ENCODE measurements at regions not wholly inside any gene's neighbourhood (a gene's known extent, or its start where the extent isn't known, plus 50 kb on each side); places are given as distances from the start of the nearest gene placed in this dataset.

GRCh38 chr18:51953521-51953920, 386.5 kb upstream of the DCC start:
- no peak overlapping the region for H3K27ac ChIP-seq
- H3K4me3 ChIP-seq, result no peak overlapping the region
- H3K27me3 ChIP-seq, result no peaks in the 10 kb centered on the region
- no peaks in the 10 kb centered on the region for H3K9me3 ChIP-seq
- H3K36me3 ChIP-seq, result no peaks in the 10 kb centered on the region
- intact Hi-C loops (cut with DNase I; ENCODE audit: low total_unique reads), result no loop called here
- TF ChIP-seq POLR2A (IDR thresholded peaks at IDR 0.05), result no peak
- no peak for TF ChIP-seq CTCF (IDR thresholded peaks at IDR 0.05)
- no peak for DNase-seq
- H3K4me1 ChIP-seq, result no peaks in the 10 kb centered on the region

GRCh38 chr18:51955136-51955535, 384.9 kb upstream of the DCC start:
- DNase-seq, result no peak
- Histone ChIP-seq H3K4me3 (no peak overlapping the region), H3K27me3 (no peaks in the 10 kb centered on the region), H3K9me3 (no peaks in the 10 kb centered on the region), H3K27ac (no peak overlapping the region), H3K36me3 (no peaks in the 10 kb centered on the region), H3K4me1 (no peaks in the 10 kb centered on the region)
- TF ChIP-seq CTCF (IDR thresholded peaks at IDR 0.05), result no peak
- TF ChIP-seq POLR2A (IDR thresholded peaks at IDR 0.05), result no peak
- intact Hi-C loops (cut with DNase I; ENCODE audit: low total_unique reads), result no loop called here

DNA sequence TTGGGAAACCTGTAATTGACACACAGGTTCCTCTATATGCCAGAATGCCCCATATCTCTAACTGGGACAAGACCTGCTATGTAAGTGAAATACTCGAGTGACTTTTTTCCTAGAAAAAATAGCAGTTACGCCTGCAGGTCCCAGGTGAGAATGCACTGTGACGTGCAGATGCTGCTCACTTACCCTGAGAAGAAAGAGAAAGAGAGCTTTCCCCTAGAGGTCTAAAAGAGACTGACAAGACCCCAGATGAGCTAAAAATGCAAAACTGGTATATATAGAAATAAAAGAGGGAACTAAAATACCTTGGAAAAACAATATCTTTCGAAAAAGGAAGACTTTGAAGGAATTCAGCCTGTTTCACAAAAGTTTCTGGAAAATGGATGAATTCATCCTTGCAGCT, 383.0 kb upstream of the DCC start:
- intact Hi-C loops (cut with DNase I; ENCODE audit: low total_unique reads), result no loop called here
- Histone ChIP-seq H3K9me3 (no peaks in the 10 kb centered on the region), H3K4me3 (no peak overlapping the region), H3K27me3 (no peaks in the 10 kb centered on the region), H3K36me3 (no peaks in the 10 kb centered on the region), H3K27ac (no peak overlapping the region), H3K4me1 (no peaks in the 10 kb centered on the region)
- no peak for DNase-seq
- no peak for TF ChIP-seq POLR2A (IDR thresholded peaks at IDR 0.05)
- TF ChIP-seq CTCF (IDR thresholded peaks at IDR 0.05), result no peak

GRCh38 chr18:51980101-51980500, 359.9 kb upstream of the DCC start:
- Histone ChIP-seq H3K36me3 (no peaks in the 10 kb centered on the region), H3K4me3 (no peak overlapping the region), H3K27me3 (no peaks in the 10 kb centered on the region), H3K9me3 (no peaks in the 10 kb centered on the region), H3K27ac (no peak overlapping the region), H3K4me1 (no peaks in the 10 kb centered on the region)
- DNase-seq, result no peak
- intact Hi-C loops (cut with DNase I; ENCODE audit: low total_unique reads), result no loop called here
- TF ChIP-seq POLR2A (IDR thresholded peaks at IDR 0.05) (no peak), CTCF (IDR thresholded peaks at IDR 0.05) (no peak)

- no peaks in the 10 kb centered on the region for H3K4me1 ChIP-seq
- H3K4me3 ChIP-seq, result no peak overlapping the region
- TF ChIP-seq CTCF (IDR thresholded peaks at IDR 0.05) (no peak), POLR2A (IDR thresholded peaks at IDR 0.05) (no peak)
- DNase-seq, result no peak
- intact Hi-C loops (cut with DNase I; ENCODE audit: low total_unique reads), result no loop called here
- H3K36me3 ChIP-seq, result no peaks in the 10 kb centered on the region
- H3K9me3 ChIP-seq, result no peaks in the 10 kb centered on the region
- H3K27me3 ChIP-seq, result no peaks in the 10 kb centered on the region
- no peak overlapping the region for H3K27ac ChIP-seq
Observed at GRCh38 chr18:51988277-51988676, 351.7 kb upstream of the DCC start.

All from uterus (tissue), 3 donors.